SK-N-SH (cell line): ENCODE measurements at regions not wholly inside any gene's neighbourhood (a gene's known extent, or its start where the extent isn't known, plus 50 kb on each side); places are given as distances from the start of the nearest gene placed in this dataset.

Experiments
- CTCF ChIA-PET: fragments of 300-600, 350-600 bp; formaldehyde crosslinking; extraction: SDS; loops from one replicate; lab custom pipeline; 2021; lab: Yijun Ruan, JAX
- POLR2A ChIA-PET: fragments of 350-600 bp; sonication (Branson Sonifier 250); formaldehyde crosslinking; extraction: SDS; loops from one replicate; lab custom pipeline; 2020; ENCODE audit warnings: antibody characterized with exemption, inconsistent platforms; lab: Yijun Ruan, JAX
- DNase-seq: peaks from one replicate; pipeline ENCODE4 v3.0.0; 2012
- H2AFZ ChIP-seq: fragments of 200-600 bp; sonication (generic); 2 replicates; pipeline ENCODE4 v1.8.1; 2016; ENCODE audit warnings: antibody characterized with exemption, mild to moderate bottlenecking, low read depth
- H3F3A ChIP-seq: fragments of 200-600 bp; sonication (generic); replicated peaks from 2 replicates; pipeline ENCODE3; 2016; ENCODE audit warnings: antibody characterized with exemption, mild to moderate bottlenecking; ENCODE audit not compliant: insufficient read depth
- H3K27ac ChIP-seq, 2 experiments: fragments of 200-500 bp in 1 of 2; fragments of 200-600 bp in 1 of 2; sonication (Bioruptor generic) in 1 of 2; sonication (generic), shearing (Covaris generic) in 1 of 2; 2 replicates each; pipeline versions ENCODE4 v1.5.1 to v1.6.1; 2014 to 2016; ENCODE audit warnings: low read depth in 2 of 2, inconsistent platforms in 1 of 2, low read length in 1 of 2, mild to moderate bottlenecking in 1 of 2, mixed read lengths in 1 of 2
- H3K27me3 ChIP-seq: fragments of 200-600 bp; sonication (generic), shearing (Covaris generic); 2 replicates; pipeline ENCODE4 v1.6.1; 2016; ENCODE audit warnings: mixed run types; ENCODE audit not compliant: insufficient read depth
- H3K36me3 ChIP-seq, 2 experiments: fragments of 200-500 bp in 1 of 2; fragments of 200-600 bp in 1 of 2; sonication (Bioruptor generic) in 1 of 2; sonication (generic) in 1 of 2; replicated peaks in 1 of 2; 2 replicates each; pipeline versions ENCODE3 to v1.5.1; 2014 to 2016; ENCODE audit warnings: low read length in 1 of 2, mild to moderate bottlenecking in 1 of 2; ENCODE audit not compliant: insufficient read depth in 2 of 2, control insufficient read depth in 1 of 2
- H3K4me1 ChIP-seq, 2 experiments: fragments of 200-500 bp in 1 of 2; fragments of 200-600 bp in 1 of 2; sonication (Bioruptor generic) in 1 of 2; sonication (generic), shearing (Covaris generic) in 1 of 2; 2 replicates each; pipeline versions ENCODE4 v1.5.1 to v1.6.1; 2014 to 2016; ENCODE audit warnings: low read depth in 1 of 2, low read length in 1 of 2, mixed run types in 1 of 2; ENCODE audit not compliant: insufficient read depth in 2 of 2, control insufficient read depth in 1 of 2
- H3K4me2 ChIP-seq: fragments of 200-600 bp; sonication (generic), shearing (Covaris generic); 2 replicates; pipeline ENCODE4 v1.6.1; 2017; ENCODE audit warnings: mixed run types
- H3K4me3 ChIP-seq, 2 experiments: fragments of 200-500 bp in 1 of 2; fragments of 200-600 bp in 1 of 2; sonication (Bioruptor generic) in 1 of 2; sonication (generic), shearing (Covaris generic) in 1 of 2; 2 replicates each; pipeline versions ENCODE4 v1.5.1 to v1.8.1; 2014 to 2016; ENCODE audit warnings: low read depth in 2 of 2, inconsistent platforms in 1 of 2, low read length in 1 of 2, mild to moderate bottlenecking in 1 of 2, mixed read lengths in 1 of 2, moderate library complexity in 1 of 2
- H3K79me2 ChIP-seq: fragments of 200-600 bp; sonication (generic); 2 replicates; pipeline ENCODE4 v1.8.1; 2017; ENCODE audit warnings: mild to moderate bottlenecking; ENCODE audit not compliant: insufficient read depth
- H3K9ac ChIP-seq: fragments of 200-600 bp; sonication (generic); 2 replicates; pipeline ENCODE4 v1.6.1; 2017; ENCODE audit warnings: mixed run types
- H3K9me2 ChIP-seq: fragments of 200-600 bp; sonication (generic); 2 replicates; pipeline ENCODE4 v1.6.1; 2017; ENCODE audit warnings: mixed run types
- H3K9me3 ChIP-seq: fragments of 200-600 bp; sonication (generic); 2 replicates; pipeline ENCODE4 v1.6.1; 2017; ENCODE audit warnings: mixed run types, mild to moderate bottlenecking, moderate library complexity
- H4K20me1 ChIP-seq: fragments of 200-600 bp; sonication (generic); 2 replicates; pipeline ENCODE4 v1.6.1; 2017; ENCODE audit warnings: mild to moderate bottlenecking, mixed run types; ENCODE audit not compliant: insufficient read depth
- CHD2 ChIP-seq: fragments of 150-350 bp; IDR thresholded peaks from 2 replicates; pipeline ENCODE4 v1.6.1; 2018; ENCODE audit warnings: low read length; ENCODE audit not compliant: partially characterized antibody
- EP300 ChIP-seq, 2 experiments: IDR thresholded peaks; 2 replicates each; pipeline versions ENCODE4 v1.4.0 to v1.6.1; 2012; ENCODE audit warnings: borderline replicate concordance in 1 of 2, low read depth in 1 of 2, low read length in 1 of 2
- EZH2phosphoT487 ChIP-seq: fragments of 200-600 bp; sonication (generic); IDR thresholded peaks from 2 replicates; pipeline ENCODE4 v1.6.1; 2017; ENCODE audit warnings: low read depth, mixed run types, mild to moderate bottlenecking, antibody characterized with exemption, moderate library complexity, borderline replicate concordance
- FOSL2 ChIP-seq: IDR thresholded peaks from 2 replicates; pipeline ENCODE4 v1.4.0; 2012; ENCODE audit warnings: low read depth, mild to moderate bottlenecking, moderate library complexity, borderline replicate concordance
- FOXJ3 ChIP-seq: sonication (generic); formaldehyde crosslinking; IDR thresholded peaks from 2 replicates; pipeline ENCODE4 v1.5.1; 2020; ENCODE audit warnings: mild to moderate bottlenecking, missing genetic modification reagents
- FOXM1 ChIP-seq: IDR thresholded peaks from 2 replicates; pipeline ENCODE4 v1.4.0; 2012; ENCODE audit warnings: low read depth, mild to moderate bottlenecking
- GATA2 ChIP-seq: sonication (generic); formaldehyde crosslinking; IDR thresholded peaks from 2 replicates; pipeline ENCODE4 v1.5.0; 2020; ENCODE audit warnings: mild to moderate bottlenecking, missing genetic modification reagents
- JUND ChIP-seq: IDR thresholded peaks from 2 replicates; pipeline ENCODE4 v1.4.0; 2012
- MEF2A ChIP-seq: IDR thresholded peaks from 2 replicates; pipeline ENCODE4 v1.4.0; 2012; ENCODE audit warnings: low read depth, borderline replicate concordance
- MXI1 ChIP-seq: IDR thresholded peaks from 2 replicates; pipeline ENCODE4 v1.6.1; 2012; ENCODE audit warnings: mild to moderate bottlenecking, low read depth, low read length, improper control_type of control experiment
- RAD21 ChIP-seq: IDR thresholded peaks from 2 replicates; pipeline ENCODE4 v1.6.1; 2012; ENCODE audit warnings: mild to moderate bottlenecking, low read length
- RCOR1 ChIP-seq: fragments of 150-350 bp; IDR thresholded peaks from 2 replicates; pipeline ENCODE4 v1.6.1; 2017; ENCODE audit warnings: antibody characterized with exemption, low read length
- RFX5 ChIP-seq: IDR thresholded peaks from 2 replicates; pipeline ENCODE4 v1.6.1; 2012; ENCODE audit warnings: mild to moderate bottlenecking, improper control_type of control experiment, low read length
- RXRA ChIP-seq: IDR thresholded peaks from 2 replicates; pipeline ENCODE4 v1.4.0; 2012; ENCODE audit warnings: low read depth, mild to moderate bottlenecking, borderline replicate concordance
- SIN3A ChIP-seq: IDR thresholded peaks from 2 replicates; pipeline ENCODE4 v1.6.1; 2012; ENCODE audit warnings: low read depth, mild to moderate bottlenecking, low read length, moderate library complexity, borderline replicate concordance
- TAF1 ChIP-seq: IDR thresholded peaks from 2 replicates; pipeline ENCODE4 v1.6.1; 2012; ENCODE audit warnings: low read depth, mild to moderate bottlenecking, low read length, moderate library complexity, borderline replicate concordance
- TCF12 ChIP-seq: IDR thresholded peaks from 2 replicates; pipeline ENCODE4 v1.4.0; 2012
- YY1 ChIP-seq: IDR thresholded peaks from 2 replicates; pipeline ENCODE4 v1.4.0; 2012; ENCODE audit warnings: low read depth, mild to moderate bottlenecking
- WGBS: methylation state at CpG from one replicate; pipeline ENCODE4 v1.1.6; 2017; ENCODE audit warnings: low lambda C conversion rate; 5-methylcytosine and 5-hydroxymethylcytosine counted together
- TF ChIP-seq, protein P1 (sequence below): fragments of 150-350 bp; IDR thresholded peaks from 2 replicates; pipeline ENCODE4 v1.6.1; 2016; ENCODE audit warnings: mild to moderate bottlenecking, low read depth, low read length
- TF ChIP-seq, protein P2 (sequence below): fragments of 200-600 bp; sonication (generic); IDR thresholded peaks from 2 replicates; pipeline ENCODE4 v1.6.1; 2017; ENCODE audit warnings: antibody characterized with exemption, mild to moderate bottlenecking, moderate library complexity
- TF ChIP-seq, protein P3 (sequence below): fragments of 150-350 bp; IDR thresholded peaks from 2 replicates; pipeline ENCODE4 v1.6.1; 2017; ENCODE audit warnings: antibody characterized with exemption, low read length, low read depth, borderline replicate concordance
- TF ChIP-seq, protein P4 (sequence below): IDR thresholded peaks from 2 replicates; pipeline ENCODE4 v1.6.1; 2012; ENCODE audit warnings: mild to moderate bottlenecking, low read depth, low read length, moderate library complexity
- TF ChIP-seq, protein P5 (sequence below): IDR thresholded peaks from 2 replicates; pipeline ENCODE4 v1.4.0; 2012; ENCODE audit warnings: low read depth
- TF ChIP-seq, protein P6 (sequence below): IDR thresholded peaks from 2 replicates; pipeline ENCODE4 v1.4.0; 2012; ENCODE audit warnings: low read depth, borderline replicate concordance

DNA sequence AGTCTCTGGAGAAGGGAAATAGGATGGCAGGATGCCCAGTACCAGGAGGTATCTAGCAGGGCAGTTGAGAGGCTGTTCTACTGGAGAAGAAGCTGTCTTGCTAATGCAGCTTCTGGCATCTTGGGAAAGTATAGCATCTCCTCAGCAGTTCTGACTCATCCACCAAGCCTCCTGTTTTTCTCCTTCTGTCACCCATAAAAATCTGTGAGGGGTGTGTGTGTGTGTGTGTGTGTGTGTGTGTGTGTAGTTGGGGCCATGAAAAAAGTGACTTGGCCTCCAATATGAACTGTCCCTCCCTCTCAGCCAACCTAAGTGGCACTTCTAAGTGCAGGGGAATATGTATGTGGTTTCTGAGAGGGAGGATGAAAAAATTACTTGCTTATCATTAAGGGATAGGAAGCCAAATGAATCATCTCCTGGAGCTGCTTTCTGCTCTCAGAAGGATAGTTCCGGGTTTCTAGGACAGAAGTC is 83.9 kb downstream of the CBLN2 start:
- Histone ChIP-seq H3K27ac (peak overlapping the region in 1 of 2 experiments; percentile 62; a peak in 2 of 4 replicates), H3K79me2 (no peaks in the 10 kb centered on the region), H2AFZ (0 out of 2 replicates have a peak overlapping the region, but pooled peaks have one; percentile 19), H3K27me3 (no peaks in the 10 kb centered on the region), H3F3A (peaks cover 24% of the 10 kb centered on the region), H3K36me3 (no peaks in the 10 kb centered on the region), H4K20me1 (no peaks in the 10 kb centered on the region), H3K9me2 (no peaks in the 10 kb centered on the region), H3K9ac (no peak overlapping the region), H3K4me2 (0 out of 2 replicates have a peak overlapping the region, but pooled peaks have one; percentile 5), H3K4me3 (no peak overlapping the region), H3K4me1 (peaks cover 0 to 9% of the 10 kb centered on the region in 2 experiments; a peak in 1 of 4 replicates), H3K9me3 (no peaks in the 10 kb centered on the region)
- CTCF ChIA-PET: interaction anchor here (0.9 kb wide), 1 partner anchor 10 kb away, joined by 3 read pairs; no protein-coding TSS in a partner anchor
- POLR2A ChIA-PET: no interaction called here
- DNase-seq: no peak
- 15% methylated on average over 1 of the region's 1 CpG for WGBS
- TF ChIP-seq RFX5: no peak
- no peak for TF ChIP-seq YY1
- no peak for TF ChIP-seq FOXJ3 (CRISPR knock-in tag)
- TF ChIP-seq RAD21: no peak
- TF ChIP-seq FOSL2: peak; percentile 71; the same call in 1 of the 2 replicates
- 0 out of 2 replicates have a peak, but pooled peaks have one; percentile 35 for TF ChIP-seq RXRA
- TF ChIP-seq, protein P1, sequence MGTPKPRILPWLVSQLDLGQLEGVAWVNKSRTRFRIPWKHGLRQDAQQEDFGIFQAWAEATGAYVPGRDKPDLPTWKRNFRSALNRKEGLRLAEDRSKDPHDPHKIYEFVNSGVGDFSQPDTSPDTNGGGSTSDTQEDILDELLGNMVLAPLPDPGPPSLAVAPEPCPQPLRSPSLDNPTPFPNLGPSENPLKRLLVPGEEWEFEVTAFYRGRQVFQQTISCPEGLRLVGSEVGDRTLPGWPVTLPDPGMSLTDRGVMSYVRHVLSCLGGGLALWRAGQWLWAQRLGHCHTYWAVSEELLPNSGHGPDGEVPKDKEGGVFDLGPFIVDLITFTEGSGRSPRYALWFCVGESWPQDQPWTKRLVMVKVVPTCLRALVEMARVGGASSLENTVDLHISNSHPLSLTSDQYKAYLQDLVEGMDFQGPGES: no peak
- TF ChIP-seq JUND: peak; percentile 64
- TF ChIP-seq MXI1: no peak
- no peak for TF ChIP-seq SIN3A
- TF ChIP-seq, protein P2, sequence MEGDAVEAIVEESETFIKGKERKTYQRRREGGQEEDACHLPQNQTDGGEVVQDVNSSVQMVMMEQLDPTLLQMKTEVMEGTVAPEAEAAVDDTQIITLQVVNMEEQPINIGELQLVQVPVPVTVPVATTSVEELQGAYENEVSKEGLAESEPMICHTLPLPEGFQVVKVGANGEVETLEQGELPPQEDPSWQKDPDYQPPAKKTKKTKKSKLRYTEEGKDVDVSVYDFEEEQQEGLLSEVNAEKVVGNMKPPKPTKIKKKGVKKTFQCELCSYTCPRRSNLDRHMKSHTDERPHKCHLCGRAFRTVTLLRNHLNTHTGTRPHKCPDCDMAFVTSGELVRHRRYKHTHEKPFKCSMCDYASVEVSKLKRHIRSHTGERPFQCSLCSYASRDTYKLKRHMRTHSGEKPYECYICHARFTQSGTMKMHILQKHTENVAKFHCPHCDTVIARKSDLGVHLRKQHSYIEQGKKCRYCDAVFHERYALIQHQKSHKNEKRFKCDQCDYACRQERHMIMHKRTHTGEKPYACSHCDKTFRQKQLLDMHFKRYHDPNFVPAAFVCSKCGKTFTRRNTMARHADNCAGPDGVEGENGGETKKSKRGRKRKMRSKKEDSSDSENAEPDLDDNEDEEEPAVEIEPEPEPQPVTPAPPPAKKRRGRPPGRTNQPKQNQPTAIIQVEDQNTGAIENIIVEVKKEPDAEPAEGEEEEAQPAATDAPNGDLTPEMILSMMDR: no peak
- TF ChIP-seq, protein P3, sequence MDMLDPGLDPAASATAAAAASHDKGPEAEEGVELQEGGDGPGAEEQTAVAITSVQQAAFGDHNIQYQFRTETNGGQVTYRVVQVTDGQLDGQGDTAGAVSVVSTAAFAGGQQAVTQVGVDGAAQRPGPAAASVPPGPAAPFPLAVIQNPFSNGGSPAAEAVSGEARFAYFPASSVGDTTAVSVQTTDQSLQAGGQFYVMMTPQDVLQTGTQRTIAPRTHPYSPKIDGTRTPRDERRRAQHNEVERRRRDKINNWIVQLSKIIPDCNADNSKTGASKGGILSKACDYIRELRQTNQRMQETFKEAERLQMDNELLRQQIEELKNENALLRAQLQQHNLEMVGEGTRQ: no peak
- TF ChIP-seq EP300 (IDR thresholded peaks at IDR 0.05; ENCODE audit: borderline replicate concordance in 1 of 2, low read depth in 1 of 2, low read length in 1 of 2): peak in 1 of 2 experiments; percentile 64; a peak in 1 of 4 replicates
- no peak for TF ChIP-seq RCOR1
- TF ChIP-seq, protein P4, sequence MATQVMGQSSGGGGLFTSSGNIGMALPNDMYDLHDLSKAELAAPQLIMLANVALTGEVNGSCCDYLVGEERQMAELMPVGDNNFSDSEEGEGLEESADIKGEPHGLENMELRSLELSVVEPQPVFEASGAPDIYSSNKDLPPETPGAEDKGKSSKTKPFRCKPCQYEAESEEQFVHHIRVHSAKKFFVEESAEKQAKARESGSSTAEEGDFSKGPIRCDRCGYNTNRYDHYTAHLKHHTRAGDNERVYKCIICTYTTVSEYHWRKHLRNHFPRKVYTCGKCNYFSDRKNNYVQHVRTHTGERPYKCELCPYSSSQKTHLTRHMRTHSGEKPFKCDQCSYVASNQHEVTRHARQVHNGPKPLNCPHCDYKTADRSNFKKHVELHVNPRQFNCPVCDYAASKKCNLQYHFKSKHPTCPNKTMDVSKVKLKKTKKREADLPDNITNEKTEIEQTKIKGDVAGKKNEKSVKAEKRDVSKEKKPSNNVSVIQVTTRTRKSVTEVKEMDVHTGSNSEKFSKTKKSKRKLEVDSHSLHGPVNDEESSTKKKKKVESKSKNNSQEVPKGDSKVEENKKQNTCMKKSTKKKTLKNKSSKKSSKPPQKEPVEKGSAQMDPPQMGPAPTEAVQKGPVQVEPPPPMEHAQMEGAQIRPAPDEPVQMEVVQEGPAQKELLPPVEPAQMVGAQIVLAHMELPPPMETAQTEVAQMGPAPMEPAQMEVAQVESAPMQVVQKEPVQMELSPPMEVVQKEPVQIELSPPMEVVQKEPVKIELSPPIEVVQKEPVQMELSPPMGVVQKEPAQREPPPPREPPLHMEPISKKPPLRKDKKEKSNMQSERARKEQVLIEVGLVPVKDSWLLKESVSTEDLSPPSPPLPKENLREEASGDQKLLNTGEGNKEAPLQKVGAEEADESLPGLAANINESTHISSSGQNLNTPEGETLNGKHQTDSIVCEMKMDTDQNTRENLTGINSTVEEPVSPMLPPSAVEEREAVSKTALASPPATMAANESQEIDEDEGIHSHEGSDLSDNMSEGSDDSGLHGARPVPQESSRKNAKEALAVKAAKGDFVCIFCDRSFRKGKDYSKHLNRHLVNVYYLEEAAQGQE: no peak
- TF ChIP-seq TCF12: peak; percentile 76
- TF ChIP-seq MEF2A: no peak
- no peak for TF ChIP-seq TAF1
- no peak for TF ChIP-seq EZH2phosphoT487
- TF ChIP-seq FOXM1: no peak
- TF ChIP-seq, protein P5, sequence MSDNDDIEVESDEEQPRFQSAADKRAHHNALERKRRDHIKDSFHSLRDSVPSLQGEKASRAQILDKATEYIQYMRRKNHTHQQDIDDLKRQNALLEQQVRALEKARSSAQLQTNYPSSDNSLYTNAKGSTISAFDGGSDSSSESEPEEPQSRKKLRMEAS: no peak
- TF ChIP-seq, protein P6, sequence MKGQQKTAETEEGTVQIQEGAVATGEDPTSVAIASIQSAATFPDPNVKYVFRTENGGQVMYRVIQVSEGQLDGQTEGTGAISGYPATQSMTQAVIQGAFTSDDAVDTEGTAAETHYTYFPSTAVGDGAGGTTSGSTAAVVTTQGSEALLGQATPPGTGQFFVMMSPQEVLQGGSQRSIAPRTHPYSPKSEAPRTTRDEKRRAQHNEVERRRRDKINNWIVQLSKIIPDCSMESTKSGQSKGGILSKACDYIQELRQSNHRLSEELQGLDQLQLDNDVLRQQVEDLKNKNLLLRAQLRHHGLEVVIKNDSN: no peak
- no peak for TF ChIP-seq GATA2 (CRISPR knock-in tag)
- TF ChIP-seq CHD2: no peak
